ENCODE measurements at regions not wholly inside any gene's neighbourhood (a gene's known extent, or its start where the extent isn't known, plus 50 kb on each side); places are given as distances from the start of the nearest gene placed in this dataset.

GRCh38 chr2:37795938-37796337 is 124.5 kb upstream of the CDC42EP3 start:
- Histone ChIP-seq H2AFZ (ENCODE audit: low read length) (no peak overlapping the region), H3K4me2 (ENCODE audit: insufficient read depth, low read length) (peak overlapping the region; percentile 23), H3K4me3 (ENCODE audit: insufficient read depth, low read length) (no peak overlapping the region), H3K27me3 (ENCODE audit: insufficient read depth, low read length) (no peaks in the 10 kb centered on the region), H3K9me3 (ENCODE audit: low read depth, low read length) (no peaks in the 10 kb centered on the region), H3K27ac (ENCODE audit: low read depth, low read length) (peak overlapping the region; percentile 94), H3K36me3 (ENCODE audit: insufficient read depth, low read length) (no peaks in the 10 kb centered on the region), H4K20me1 (ENCODE audit: insufficient read depth, low read length) (no peaks in the 10 kb centered on the region), H3K4me1 (ENCODE audit: insufficient read depth, low read length) (peaks cover 52% of the 10 kb centered on the region), H3K79me2 (ENCODE audit: insufficient read depth, low read length) (no peaks in the 10 kb centered on the region)
- peak; percentile 69 for DNase-seq (ENCODE audit: insufficient read length, low spot score, missing footprints)
- TF ChIP-seq CTCF (IDR thresholded peaks at IDR 0.05; ENCODE audit: extremely low read depth, low read depth, low read length): no peak

GRCh38 chr2:37796481-37796880 is 125.0 kb upstream of the CDC42EP3 start:
- Histone ChIP-seq H4K20me1 (ENCODE audit: insufficient read depth, low read length) (no peaks in the 10 kb centered on the region), H3K36me3 (ENCODE audit: insufficient read depth, low read length) (no peaks in the 10 kb centered on the region), H3K79me2 (ENCODE audit: insufficient read depth, low read length) (no peaks in the 10 kb centered on the region), H3K27ac (ENCODE audit: low read depth, low read length) (peak overlapping the region; percentile 94), H3K4me2 (ENCODE audit: insufficient read depth, low read length) (peak overlapping the region; percentile 23), H3K4me3 (ENCODE audit: insufficient read depth, low read length) (no peak overlapping the region), H2AFZ (ENCODE audit: low read length) (no peak overlapping the region), H3K4me1 (ENCODE audit: insufficient read depth, low read length) (peaks cover 57% of the 10 kb centered on the region), H3K27me3 (ENCODE audit: insufficient read depth, low read length) (no peaks in the 10 kb centered on the region), H3K9me3 (ENCODE audit: low read depth, low read length) (no peaks in the 10 kb centered on the region)
- TF ChIP-seq CTCF (IDR thresholded peaks at IDR 0.05; ENCODE audit: extremely low read depth, low read depth, low read length): no peak
- DNase-seq (ENCODE audit: insufficient read length, low spot score, missing footprints): no peak

- Histone ChIP-seq H4K20me1 (ENCODE audit: insufficient read depth, low read length) (no peaks in the 10 kb centered on the region), H3K9me3 (ENCODE audit: low read depth, low read length) (no peaks in the 10 kb centered on the region), H3K4me1 (ENCODE audit: insufficient read depth, low read length) (peaks cover 63% of the 10 kb centered on the region), H3K4me2 (ENCODE audit: insufficient read depth, low read length) (peak overlapping the region; percentile 23), H3K4me3 (ENCODE audit: insufficient read depth, low read length) (no peak overlapping the region), H3K79me2 (ENCODE audit: insufficient read depth, low read length) (no peaks in the 10 kb centered on the region), H3K36me3 (ENCODE audit: insufficient read depth, low read length) (no peaks in the 10 kb centered on the region), H2AFZ (ENCODE audit: low read length) (no peak overlapping the region), H3K27me3 (ENCODE audit: insufficient read depth, low read length) (no peaks in the 10 kb centered on the region), H3K27ac (ENCODE audit: low read depth, low read length) (peak overlapping the region; percentile 94)
- peak; percentile 68 for DNase-seq (ENCODE audit: insufficient read length, low spot score, missing footprints)
- TF ChIP-seq CTCF (IDR thresholded peaks at IDR 0.05; ENCODE audit: extremely low read depth, low read depth, low read length): no peak
Observed at GRCh38 chr2:37797081-37797480, 125.6 kb upstream of the CDC42EP3 start.

GRCh38 chr2:37798315-37799005 is 126.6 kb upstream of the RMDN2 start:
- H4K20me1 ChIP-seq (ENCODE audit: insufficient read depth, low read length): no peaks in the 10 kb centered on the region
- no peaks in the 10 kb centered on the region for H3K9me3 ChIP-seq (ENCODE audit: low read depth, low read length)
- H3K36me3 ChIP-seq (ENCODE audit: insufficient read depth, low read length): no peaks in the 10 kb centered on the region
- DNase-seq (ENCODE audit: insufficient read length, low spot score, missing footprints): no peak
- H3K79me2 ChIP-seq (ENCODE audit: insufficient read depth, low read length): no peaks in the 10 kb centered on the region
- H2AFZ ChIP-seq (ENCODE audit: low read length): no peak overlapping the region
- H3K4me3 ChIP-seq (ENCODE audit: insufficient read depth, low read length): no peak overlapping the region
- TF ChIP-seq CTCF (IDR thresholded peaks at IDR 0.05; ENCODE audit: extremely low read depth, low read depth, low read length): no peak
- no peaks in the 10 kb centered on the region for H3K27me3 ChIP-seq (ENCODE audit: insufficient read depth, low read length)
- H3K4me1 ChIP-seq (ENCODE audit: insufficient read depth, low read length): peaks cover 76% of the 10 kb centered on the region
- H3K27ac ChIP-seq (ENCODE audit: low read depth, low read length): peak overlapping the region; percentile 15
- H3K4me2 ChIP-seq (ENCODE audit: insufficient read depth, low read length): no peak overlapping the region
